ENCODE measurements at regions not wholly inside any gene's neighbourhood (a gene's known extent, or its start where the extent isn't known, plus 50 kb on each side); places are given as distances from the start of the nearest gene placed in this dataset. TPM values are rescaled to one million over a fixed set of nuclear protein-coding genes. Genes with fewer than 3 reads are reported as not detected.

DNA sequence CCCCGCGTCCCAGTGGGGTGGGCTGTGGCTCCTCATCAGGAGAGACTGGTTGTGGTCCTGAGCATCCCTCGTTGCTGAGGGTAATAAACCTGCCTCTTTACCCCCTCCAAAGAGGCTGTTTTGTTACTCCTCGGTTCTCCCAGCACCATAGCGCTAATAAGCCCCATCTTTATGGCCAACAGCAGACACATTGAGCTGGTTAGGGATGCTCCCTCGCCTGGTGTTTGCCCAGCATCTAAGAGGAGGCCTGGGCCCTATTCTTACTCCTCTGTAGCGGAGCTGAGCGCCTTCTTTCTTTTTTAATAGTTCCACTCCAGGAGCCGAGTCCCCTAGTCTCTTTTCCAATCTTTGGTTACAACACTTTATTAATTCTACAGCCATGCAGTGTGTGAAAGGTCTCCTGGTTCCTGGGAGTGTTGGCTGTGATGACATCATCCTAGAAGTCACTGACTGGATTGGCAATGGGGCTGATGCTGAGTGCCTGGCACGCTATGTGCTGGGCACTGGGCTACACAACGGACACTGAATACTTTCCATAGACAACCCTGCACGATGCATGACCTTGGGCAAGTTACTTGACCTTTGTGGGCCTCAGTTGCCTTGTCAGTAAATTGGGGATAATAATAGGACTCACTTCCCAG is 50.6 kb upstream of the CCDC167 start:
- Histone ChIP-seq H3K4me1 (ENCODE audit: insufficient read depth) (peaks cover 11% of the 10 kb centered on the region), H3K4me2 (no peak overlapping the region), H3K27ac (no peak overlapping the region), H3K9me2 (replicated peaks; ENCODE audit: insufficient read depth) (no peaks in the 10 kb centered on the region), H3K79me2 (no peaks in the 10 kb centered on the region), H3K27me3 (no peaks in the 10 kb centered on the region), H3K4me3 (no peak overlapping the region), H3K36me3 (replicated peaks; ENCODE audit: insufficient read depth, low read depth) (no peaks in the 10 kb centered on the region), H4K20me1 (ENCODE audit: insufficient read depth, poor library complexity, severe bottlenecking) (no peaks in the 10 kb centered on the region), H2AFZ (no peak overlapping the region), H3K9me3 (ENCODE audit: low read depth) (no peaks in the 10 kb centered on the region)
- TF ChIP-seq, protein P1, sequence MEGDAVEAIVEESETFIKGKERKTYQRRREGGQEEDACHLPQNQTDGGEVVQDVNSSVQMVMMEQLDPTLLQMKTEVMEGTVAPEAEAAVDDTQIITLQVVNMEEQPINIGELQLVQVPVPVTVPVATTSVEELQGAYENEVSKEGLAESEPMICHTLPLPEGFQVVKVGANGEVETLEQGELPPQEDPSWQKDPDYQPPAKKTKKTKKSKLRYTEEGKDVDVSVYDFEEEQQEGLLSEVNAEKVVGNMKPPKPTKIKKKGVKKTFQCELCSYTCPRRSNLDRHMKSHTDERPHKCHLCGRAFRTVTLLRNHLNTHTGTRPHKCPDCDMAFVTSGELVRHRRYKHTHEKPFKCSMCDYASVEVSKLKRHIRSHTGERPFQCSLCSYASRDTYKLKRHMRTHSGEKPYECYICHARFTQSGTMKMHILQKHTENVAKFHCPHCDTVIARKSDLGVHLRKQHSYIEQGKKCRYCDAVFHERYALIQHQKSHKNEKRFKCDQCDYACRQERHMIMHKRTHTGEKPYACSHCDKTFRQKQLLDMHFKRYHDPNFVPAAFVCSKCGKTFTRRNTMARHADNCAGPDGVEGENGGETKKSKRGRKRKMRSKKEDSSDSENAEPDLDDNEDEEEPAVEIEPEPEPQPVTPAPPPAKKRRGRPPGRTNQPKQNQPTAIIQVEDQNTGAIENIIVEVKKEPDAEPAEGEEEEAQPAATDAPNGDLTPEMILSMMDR (IDR thresholded peaks at IDR 0.05; ENCODE audit: poor library complexity) = no peak
- TF ChIP-seq EZH2phosphoT487 (IDR thresholded peaks at IDR 0.05; ENCODE audit: low read depth, severe bottlenecking, unreplicated experiment) (no peak), EZH2 (IDR thresholded peaks at IDR 0.05; ENCODE audit: borderline replicate concordance) (no peak)
- WGBS (ENCODE audit: low lambda C conversion rate, missing lambda C conversion rate) = 89% methylated on average over 12 of the region's 12 CpGs
- no peak for DNase-seq (ENCODE audit: low spot score)

DNA sequence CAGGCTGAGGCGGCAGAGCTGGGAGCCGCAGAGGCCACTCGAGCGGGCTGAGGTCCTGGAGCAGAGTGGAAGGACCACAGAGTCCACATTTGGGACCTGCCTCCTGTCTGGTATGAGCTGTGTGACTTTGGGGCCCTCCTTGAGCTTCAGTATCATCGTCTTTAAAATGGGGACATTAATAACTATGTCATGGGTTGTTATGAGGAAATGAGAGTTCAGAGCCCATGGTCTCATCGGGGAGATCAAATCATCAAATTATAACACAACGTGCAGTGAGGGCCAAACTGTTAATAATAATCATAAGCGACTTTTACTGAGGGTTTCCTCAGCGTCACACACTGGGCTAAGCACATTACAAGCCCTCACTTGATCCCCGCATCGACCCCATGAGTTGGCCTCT is 49.9 kb upstream of the CCDC167 start:
- DNase-seq (ENCODE audit: low spot score) = no peak
- Histone ChIP-seq H3K36me3 (replicated peaks; ENCODE audit: insufficient read depth, low read depth) (no peaks in the 10 kb centered on the region), H3K4me3 (no peak overlapping the region), H2AFZ (no peak overlapping the region), H3K27ac (no peak overlapping the region), H3K9me2 (replicated peaks; ENCODE audit: insufficient read depth) (no peaks in the 10 kb centered on the region), H4K20me1 (ENCODE audit: insufficient read depth, poor library complexity, severe bottlenecking) (no peaks in the 10 kb centered on the region), H3K79me2 (no peaks in the 10 kb centered on the region), H3K9me3 (ENCODE audit: low read depth) (no peaks in the 10 kb centered on the region), H3K4me2 (no peak overlapping the region), H3K27me3 (no peaks in the 10 kb centered on the region), H3K4me1 (ENCODE audit: insufficient read depth) (peaks cover 6% of the 10 kb centered on the region)
- TF ChIP-seq, protein P1 (IDR thresholded peaks at IDR 0.05; ENCODE audit: poor library complexity) = no peak
- TF ChIP-seq EZH2 (IDR thresholded peaks at IDR 0.05; ENCODE audit: borderline replicate concordance) (no peak), EZH2phosphoT487 (IDR thresholded peaks at IDR 0.05; ENCODE audit: low read depth, severe bottlenecking, unreplicated experiment) (no peak)
- WGBS (ENCODE audit: low lambda C conversion rate, missing lambda C conversion rate) = 83% methylated on average over 11 of the region's 11 CpGs

Small RNA genes lying in the stretch of these regions (microRNA-seq; reads per million reads assigned to microRNA genes)
- gene MIR4462 = not detected

Small RNA genes lying in the stretch of these regions (small RNA-seq; reads per million reads assigned to genes)
- not detected for gene MIR4462
